NB4 (cell line): ENCODE measurements at regions not wholly inside any gene's neighbourhood (a gene's known extent, or its start where the extent isn't known, plus 50 kb on each side); places are given as distances from the start of the nearest gene placed in this dataset.
"Not testable (repeated sequence)": the region's sequence is repeated elsewhere in the genome, so short reads cannot be mapped to it uniquely, and the experiment has no call there.

Source experiments
- DNase-seq: peaks from one replicate; pipeline ENCODE4 v3.0.0; 2010; ENCODE audit warnings: low read depth
- H3K4me3 ChIP-seq: one replicate; pipeline ENCODE4 v1.5.1; 2011; ENCODE audit warnings: mild to moderate bottlenecking, low read depth, low read length, moderate library complexity
- MYC ChIP-seq: IDR thresholded peaks from 2 replicates; pipeline ENCODE4 v1.6.1; 2011; ENCODE audit warnings: low read depth, low read length
- POLR2A ChIP-seq: IDR thresholded peaks from 2 replicates; pipeline ENCODE4 v1.6.1; 2011; ENCODE audit warnings: mild to moderate bottlenecking; ENCODE audit not compliant: insufficient read length; ENCODE audit errors: extremely low read depth
- TF ChIP-seq, protein P1 (sequence below): IDR thresholded peaks from one replicate; pipeline ENCODE4 v1.5.1; 2012; ENCODE audit warnings: low read depth, low read length
- TF ChIP-seq, protein P2 (sequence below): IDR thresholded peaks from 2 replicates; pipeline ENCODE4 v1.6.1; 2011; ENCODE audit warnings: low read depth, low read length

DNA sequence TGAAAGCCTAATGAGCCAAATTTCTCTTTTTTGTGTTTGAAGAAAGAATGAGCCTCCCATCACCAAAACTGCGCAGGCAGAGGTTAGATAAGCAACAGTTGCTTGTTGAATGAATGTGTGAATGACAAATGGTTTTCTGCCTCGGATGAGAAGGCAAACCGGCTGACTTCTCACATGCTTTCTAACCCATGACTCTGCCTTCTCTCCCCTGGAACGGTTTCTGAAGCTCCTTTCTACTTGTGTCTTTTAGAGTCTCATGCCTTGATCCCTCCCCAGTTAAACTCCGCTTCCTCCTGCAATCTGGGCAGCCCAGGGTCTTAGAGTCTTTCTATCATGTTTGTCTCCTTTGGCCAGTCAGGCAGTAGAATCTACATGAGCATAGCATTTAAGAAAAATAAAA is 342.1 kb upstream of the NCAM1 start:
- no peak for DNase-seq
- TF ChIP-seq, protein P1, sequence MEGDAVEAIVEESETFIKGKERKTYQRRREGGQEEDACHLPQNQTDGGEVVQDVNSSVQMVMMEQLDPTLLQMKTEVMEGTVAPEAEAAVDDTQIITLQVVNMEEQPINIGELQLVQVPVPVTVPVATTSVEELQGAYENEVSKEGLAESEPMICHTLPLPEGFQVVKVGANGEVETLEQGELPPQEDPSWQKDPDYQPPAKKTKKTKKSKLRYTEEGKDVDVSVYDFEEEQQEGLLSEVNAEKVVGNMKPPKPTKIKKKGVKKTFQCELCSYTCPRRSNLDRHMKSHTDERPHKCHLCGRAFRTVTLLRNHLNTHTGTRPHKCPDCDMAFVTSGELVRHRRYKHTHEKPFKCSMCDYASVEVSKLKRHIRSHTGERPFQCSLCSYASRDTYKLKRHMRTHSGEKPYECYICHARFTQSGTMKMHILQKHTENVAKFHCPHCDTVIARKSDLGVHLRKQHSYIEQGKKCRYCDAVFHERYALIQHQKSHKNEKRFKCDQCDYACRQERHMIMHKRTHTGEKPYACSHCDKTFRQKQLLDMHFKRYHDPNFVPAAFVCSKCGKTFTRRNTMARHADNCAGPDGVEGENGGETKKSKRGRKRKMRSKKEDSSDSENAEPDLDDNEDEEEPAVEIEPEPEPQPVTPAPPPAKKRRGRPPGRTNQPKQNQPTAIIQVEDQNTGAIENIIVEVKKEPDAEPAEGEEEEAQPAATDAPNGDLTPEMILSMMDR: no peak
- TF ChIP-seq, protein P2, sequence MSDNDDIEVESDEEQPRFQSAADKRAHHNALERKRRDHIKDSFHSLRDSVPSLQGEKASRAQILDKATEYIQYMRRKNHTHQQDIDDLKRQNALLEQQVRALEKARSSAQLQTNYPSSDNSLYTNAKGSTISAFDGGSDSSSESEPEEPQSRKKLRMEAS: no peak
- TF ChIP-seq POLR2A (no peak), MYC (no peak)
- no peak overlapping the region for H3K4me3 ChIP-seq

- H3K4me3 ChIP-seq: no peak overlapping the region
- DNase-seq: peak; percentile 16
- TF ChIP-seq MYC: no peak
These were observed 340.4 kb upstream of the NCAM1 start for GRCh38 chr11:112620621-112621394.

- TF ChIP-seq POLR2A (no peak), MYC (no peak)
- TF ChIP-seq, protein P1: no peak
- TF ChIP-seq, protein P2: no peak
- no peak overlapping the region for H3K4me3 ChIP-seq
- DNase-seq: no peak
These were observed 338.2 kb upstream of the NCAM1 start for GRCh38 chr11:112623057-112623456.

DNA sequence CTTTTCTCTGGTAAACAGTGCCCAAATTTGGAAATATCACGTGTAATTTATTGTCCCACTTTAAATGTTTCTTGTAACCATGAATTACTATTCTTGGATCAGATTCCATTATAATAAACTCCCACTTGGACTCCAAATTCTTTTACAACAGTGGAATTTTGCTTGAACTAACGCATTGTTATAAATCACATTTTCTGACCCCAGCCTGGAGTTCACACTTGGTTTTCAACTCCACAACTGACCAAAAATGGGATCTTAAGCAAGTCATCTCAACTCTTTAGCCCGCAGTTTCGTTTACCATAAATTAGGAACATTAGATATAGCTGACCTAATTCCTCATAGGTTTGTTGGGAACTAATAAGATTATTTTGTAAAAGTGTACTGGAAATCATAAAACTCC is 336.8 kb upstream of the NCAM1 start:
- no peak for DNase-seq
- TF ChIP-seq MYC (no peak), POLR2A (no peak)
- TF ChIP-seq, protein P2: no peak
- H3K4me3 ChIP-seq: no peak overlapping the region

- not testable (repeated sequence) for DNase-seq, H3K4me3 ChIP-seq
These were observed 336.2 kb upstream of the NCAM1 start for GRCh38 chr11:112624971-112625370.

DNA sequence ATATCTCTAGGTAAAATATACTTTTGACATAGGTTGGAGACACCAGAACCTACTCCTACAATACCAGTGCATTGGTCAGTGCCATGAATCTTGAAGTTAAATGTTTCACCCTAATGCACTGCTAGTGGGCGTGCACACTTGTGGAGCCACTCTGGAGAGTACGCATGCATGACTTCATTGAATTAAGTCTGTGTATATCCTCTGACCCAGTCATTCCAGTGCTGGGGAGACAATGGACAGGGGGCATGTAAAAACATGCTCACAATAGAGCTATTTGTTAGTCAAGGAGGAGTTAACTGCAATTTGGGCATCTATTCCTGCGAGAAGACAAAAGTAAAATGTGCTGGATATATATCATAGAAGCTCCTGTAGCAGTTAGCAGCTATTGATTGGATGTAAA is 335.4 kb upstream of the NCAM1 start:
- TF ChIP-seq, protein P2: no peak
- no peak overlapping the region for H3K4me3 ChIP-seq
- DNase-seq: no peak

DNA sequence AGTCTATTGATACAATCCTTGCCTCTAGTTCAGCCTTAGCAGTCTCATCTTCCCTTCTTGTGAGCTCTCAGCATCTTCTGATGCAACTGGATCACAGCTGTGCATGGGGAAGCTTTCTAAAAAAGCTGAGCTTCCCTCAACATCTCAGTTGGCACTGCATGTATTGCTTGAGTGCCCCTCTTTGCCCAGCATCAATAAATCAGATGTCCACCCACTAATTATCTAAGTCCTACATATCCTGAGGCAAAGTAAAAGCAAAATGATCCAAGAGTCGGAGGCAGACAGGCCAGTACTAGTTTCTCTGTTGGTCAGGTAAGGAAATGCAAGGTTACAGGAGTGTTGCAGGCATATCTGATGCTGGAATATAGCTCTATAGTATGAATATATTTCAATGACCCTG is 334.5 kb upstream of the NCAM1 start:
- TF ChIP-seq, protein P2: no peak
- TF ChIP-seq, protein P1: no peak
- TF ChIP-seq MYC (no peak), POLR2A (no peak)
- no peak overlapping the region for H3K4me3 ChIP-seq
- no peak for DNase-seq

GRCh38 chr11:112627588-112628045 is 333.6 kb upstream of the NCAM1 start:
- TF ChIP-seq, protein P2: no peak
- no peak for TF ChIP-seq MYC
- no peak for TF ChIP-seq POLR2A
- TF ChIP-seq, protein P1: no peak
- H3K4me3 ChIP-seq: no peak overlapping the region
- DNase-seq: no peak
